Peyer's patch (tissue), 4 donors: ENCODE measurements at regions not wholly inside any gene's neighbourhood (a gene's known extent, or its start where the extent isn't known, plus 50 kb on each side); places are given as distances from the start of the nearest gene placed in this dataset.

Source experiments
- CTCF ChIP-seq, 6 experiments: fragments of 450-650 bp in 4 of 6; fragments of 200-600 bp in 2 of 6; sonication (generic) in 1 of 6; IDR thresholded peaks; one replicate each; pipeline ENCODE4 v1.5.1; 2017 to 2019; ENCODE audit warnings: antibody characterized with exemption in 6 of 6, mild to moderate bottlenecking in 3 of 6, moderate library complexity in 1 of 6
- POLR2A ChIP-seq, 2 donors: fragments of 450-650 bp; IDR thresholded peaks; one replicate each; pipeline ENCODE4 v1.5.1; 2017; ENCODE audit warnings: antibody characterized with exemption in 2 of 2, mild to moderate bottlenecking in 2 of 2, moderate library complexity in 2 of 2

- TF ChIP-seq POLR2A (IDR thresholded peaks at IDR 0.05): no peak
- no peak for TF ChIP-seq CTCF (IDR thresholded peaks at IDR 0.05)
Observed at GRCh38 chr3:178393146-178393545, 143.1 kb upstream of the KCNMB2 start.
